GM12878 (cell line): ENCODE measurements at regions not wholly inside any gene's neighbourhood (a gene's known extent, or its start where the extent isn't known, plus 50 kb on each side); places are given as distances from the start of the nearest gene placed in this dataset.

Source experiments
- BACH1 ChIP-seq: fragments of 450-650 bp; IDR thresholded peaks from 2 replicates; pipeline ENCODE4 v1.6.1; 2017; ENCODE audit warnings: mild to moderate bottlenecking, borderline replicate concordance
- BCL11A ChIP-seq: IDR thresholded peaks from 2 replicates; pipeline ENCODE4 v1.6.1; 2011; ENCODE audit warnings: low read depth, low read length
- DPF2 ChIP-seq: fragments of 450-650 bp; IDR thresholded peaks from 2 replicates; pipeline ENCODE4 v1.6.1; 2017; ENCODE audit warnings: mild to moderate bottlenecking
- KLF5 ChIP-seq: fragments of 450-650 bp; IDR thresholded peaks from 2 replicates; pipeline ENCODE4 v1.6.1; 2014; ENCODE audit warnings: mild to moderate bottlenecking; ENCODE audit not compliant: partially characterized antibody
- RAD51 ChIP-seq: fragments of 450-650 bp; IDR thresholded peaks from 2 replicates; pipeline ENCODE4 v1.6.1; 2016; ENCODE audit warnings: moderate library complexity, mild to moderate bottlenecking, inconsistent platforms
- RELA ChIP-seq: fragments of 450-650 bp; IDR thresholded peaks from 2 replicates; pipeline ENCODE4 v1.8.0; 2014; ENCODE audit warnings: borderline replicate concordance; ENCODE audit not compliant: partially characterized antibody
- RUNX3 ChIP-seq: IDR thresholded peaks from 2 replicates; pipeline ENCODE4 v1.6.1; 2012; ENCODE audit warnings: low read length, inconsistent platforms
- ZBTB40 ChIP-seq: fragments of 450-650 bp; IDR thresholded peaks from 2 replicates; pipeline ENCODE4 v1.6.1; 2016; ENCODE audit warnings: mild to moderate bottlenecking, moderate library complexity, borderline replicate concordance
- ZNF622 ChIP-seq: fragments of 450-650 bp; IDR thresholded peaks from 2 replicates; pipeline ENCODE4 v1.6.1; 2017; ENCODE audit warnings: mild to moderate bottlenecking, inconsistent platforms
- TF ChIP-seq, protein P1 (sequence below): IDR thresholded peaks from 2 replicates; pipeline ENCODE4 v1.6.1; 2012; ENCODE audit warnings: low read length, inconsistent platforms
- TF ChIP-seq, protein P2 (sequence below): fragments of 450-650 bp; IDR thresholded peaks from 2 replicates; pipeline ENCODE4 v1.6.1; 2017; ENCODE audit warnings: low read depth, mild to moderate bottlenecking, moderate library complexity
- TF ChIP-seq, protein P3 (sequence below): fragments of 150-350 bp; IDR thresholded peaks from 2 replicates; pipeline ENCODE4 v1.6.1; 2016; ENCODE audit warnings: low read depth, low read length

- TF ChIP-seq, protein P1, sequence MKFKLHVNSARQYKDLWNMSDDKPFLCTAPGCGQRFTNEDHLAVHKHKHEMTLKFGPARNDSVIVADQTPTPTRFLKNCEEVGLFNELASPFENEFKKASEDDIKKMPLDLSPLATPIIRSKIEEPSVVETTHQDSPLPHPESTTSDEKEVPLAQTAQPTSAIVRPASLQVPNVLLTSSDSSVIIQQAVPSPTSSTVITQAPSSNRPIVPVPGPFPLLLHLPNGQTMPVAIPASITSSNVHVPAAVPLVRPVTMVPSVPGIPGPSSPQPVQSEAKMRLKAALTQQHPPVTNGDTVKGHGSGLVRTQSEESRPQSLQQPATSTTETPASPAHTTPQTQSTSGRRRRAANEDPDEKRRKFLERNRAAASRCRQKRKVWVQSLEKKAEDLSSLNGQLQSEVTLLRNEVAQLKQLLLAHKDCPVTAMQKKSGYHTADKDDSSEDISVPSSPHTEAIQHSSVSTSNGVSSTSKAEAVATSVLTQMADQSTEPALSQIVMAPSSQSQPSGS: peak; percentile 62; the same call in 1 of the 2 replicates
- peak; percentile 62 for TF ChIP-seq BCL11A
- TF ChIP-seq DPF2: peak; percentile 95
- TF ChIP-seq, protein P2, sequence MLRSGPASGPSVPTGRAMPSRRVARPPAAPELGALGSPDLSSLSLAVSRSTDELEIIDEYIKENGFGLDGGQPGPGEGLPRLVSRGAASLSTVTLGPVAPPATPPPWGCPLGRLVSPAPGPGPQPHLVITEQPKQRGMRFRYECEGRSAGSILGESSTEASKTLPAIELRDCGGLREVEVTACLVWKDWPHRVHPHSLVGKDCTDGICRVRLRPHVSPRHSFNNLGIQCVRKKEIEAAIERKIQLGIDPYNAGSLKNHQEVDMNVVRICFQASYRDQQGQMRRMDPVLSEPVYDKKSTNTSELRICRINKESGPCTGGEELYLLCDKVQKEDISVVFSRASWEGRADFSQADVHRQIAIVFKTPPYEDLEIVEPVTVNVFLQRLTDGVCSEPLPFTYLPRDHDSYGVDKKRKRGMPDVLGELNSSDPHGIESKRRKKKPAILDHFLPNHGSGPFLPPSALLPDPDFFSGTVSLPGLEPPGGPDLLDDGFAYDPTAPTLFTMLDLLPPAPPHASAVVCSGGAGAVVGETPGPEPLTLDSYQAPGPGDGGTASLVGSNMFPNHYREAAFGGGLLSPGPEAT: peak; percentile 99
- no peak for TF ChIP-seq RELA
- no peak for TF ChIP-seq ZBTB40
- TF ChIP-seq RAD51: no peak
- TF ChIP-seq ZNF622: no peak
- TF ChIP-seq, protein P3, sequence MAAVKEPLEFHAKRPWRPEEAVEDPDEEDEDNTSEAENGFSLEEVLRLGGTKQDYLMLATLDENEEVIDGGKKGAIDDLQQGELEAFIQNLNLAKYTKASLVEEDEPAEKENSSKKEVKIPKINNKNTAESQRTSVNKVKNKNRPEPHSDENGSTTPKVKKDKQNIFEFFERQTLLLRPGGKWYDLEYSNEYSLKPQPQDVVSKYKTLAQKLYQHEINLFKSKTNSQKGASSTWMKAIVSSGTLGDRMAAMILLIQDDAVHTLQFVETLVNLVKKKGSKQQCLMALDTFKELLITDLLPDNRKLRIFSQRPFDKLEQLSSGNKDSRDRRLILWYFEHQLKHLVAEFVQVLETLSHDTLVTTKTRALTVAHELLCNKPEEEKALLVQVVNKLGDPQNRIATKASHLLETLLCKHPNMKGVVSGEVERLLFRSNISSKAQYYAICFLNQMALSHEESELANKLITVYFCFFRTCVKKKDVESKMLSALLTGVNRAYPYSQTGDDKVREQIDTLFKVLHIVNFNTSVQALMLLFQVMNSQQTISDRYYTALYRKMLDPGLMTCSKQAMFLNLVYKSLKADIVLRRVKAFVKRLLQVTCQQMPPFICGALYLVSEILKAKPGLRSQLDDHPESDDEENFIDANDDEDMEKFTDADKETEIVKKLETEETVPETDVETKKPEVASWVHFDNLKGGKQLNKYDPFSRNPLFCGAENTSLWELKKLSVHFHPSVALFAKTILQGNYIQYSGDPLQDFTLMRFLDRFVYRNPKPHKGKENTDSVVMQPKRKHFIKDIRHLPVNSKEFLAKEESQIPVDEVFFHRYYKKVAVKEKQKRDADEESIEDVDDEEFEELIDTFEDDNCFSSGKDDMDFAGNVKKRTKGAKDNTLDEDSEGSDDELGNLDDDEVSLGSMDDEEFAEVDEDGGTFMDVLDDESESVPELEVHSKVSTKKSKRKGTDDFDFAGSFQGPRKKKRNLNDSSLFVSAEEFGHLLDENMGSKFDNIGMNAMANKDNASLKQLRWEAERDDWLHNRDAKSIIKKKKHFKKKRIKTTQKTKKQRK: no peak
- no peak for TF ChIP-seq KLF5
- peak; percentile 72 for TF ChIP-seq RUNX3
- TF ChIP-seq BACH1: peak; percentile 84; the same call in 1 of the 2 replicates
Measured at GRCh38 chr4:90027565-90027964, 99.6 kb upstream of the CCSER1 start (continued).
